PFSK-1 (cell line): ENCODE measurements at regions not wholly inside any gene's neighbourhood (a gene's known extent, or its start where the extent isn't known, plus 50 kb on each side); places are given as distances from the start of the nearest gene placed in this dataset.

Experiments used
- FOXP2 ChIP-seq: optimal IDR thresholded peaks from 2 replicates; pipeline ENCODE3; 2011; ENCODE audit warnings: borderline replicate concordance, control low read depth, inconsistent platforms; ENCODE audit not compliant: insufficient read depth; ENCODE audit errors: extremely low read length, extremely low read depth
- POLR2AphosphoS5 ChIP-seq: IDR thresholded peaks from 2 replicates; pipeline ENCODE4 v1.6.1; 2012; ENCODE audit warnings: low read depth, mild to moderate bottlenecking, control low read depth, low read length, moderate library complexity
- SIN3A ChIP-seq: IDR thresholded peaks from 2 replicates; pipeline ENCODE4 v1.6.1; 2012; ENCODE audit warnings: mild to moderate bottlenecking, low read length, moderate library complexity, borderline replicate concordance; ENCODE audit not compliant: insufficient read depth
- TAF1 ChIP-seq: IDR thresholded peaks from 2 replicates; pipeline ENCODE4 v1.6.1; 2012; ENCODE audit warnings: low read length, control low read depth, borderline replicate concordance; ENCODE audit not compliant: insufficient read depth
- TF ChIP-seq, protein P1 (sequence below), 2 experiments: IDR thresholded peaks; 2 replicates each; pipeline versions ENCODE4 v1.6.1 to v1.8.0; 2011 to 2012; ENCODE audit warnings: low read depth in 2 of 2, low read length in 2 of 2, control low read depth in 1 of 2, inconsistent platforms in 1 of 2, mild to moderate bottlenecking in 1 of 2, moderate library complexity in 1 of 2; ENCODE audit not compliant: insufficient read depth in 1 of 2

DNA sequence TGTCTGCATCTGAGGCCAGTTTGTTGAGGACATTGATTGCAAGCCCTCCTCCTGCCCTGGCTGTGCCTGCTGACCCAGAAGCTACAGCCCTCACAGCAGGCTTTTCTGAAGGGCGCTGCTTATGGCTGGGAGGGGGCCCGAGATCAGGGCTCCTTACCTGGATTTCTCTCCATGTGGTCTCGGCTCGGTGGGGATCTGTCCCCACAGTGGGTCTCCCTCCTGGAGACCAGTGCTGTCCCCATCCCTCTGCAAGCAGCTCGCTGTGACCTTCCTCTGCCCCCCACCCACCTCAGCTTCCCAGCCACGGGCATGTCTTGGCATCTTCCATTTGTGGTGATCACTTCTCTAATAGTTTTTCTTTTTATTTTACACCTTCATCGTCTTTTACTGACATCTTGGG lies 357.9 kb downstream of the IRX2 start:
- TF ChIP-seq FOXP2 (no peak), SIN3A (no peak), POLR2AphosphoS5 (no peak), TAF1 (no peak)
- TF ChIP-seq, protein P1, sequence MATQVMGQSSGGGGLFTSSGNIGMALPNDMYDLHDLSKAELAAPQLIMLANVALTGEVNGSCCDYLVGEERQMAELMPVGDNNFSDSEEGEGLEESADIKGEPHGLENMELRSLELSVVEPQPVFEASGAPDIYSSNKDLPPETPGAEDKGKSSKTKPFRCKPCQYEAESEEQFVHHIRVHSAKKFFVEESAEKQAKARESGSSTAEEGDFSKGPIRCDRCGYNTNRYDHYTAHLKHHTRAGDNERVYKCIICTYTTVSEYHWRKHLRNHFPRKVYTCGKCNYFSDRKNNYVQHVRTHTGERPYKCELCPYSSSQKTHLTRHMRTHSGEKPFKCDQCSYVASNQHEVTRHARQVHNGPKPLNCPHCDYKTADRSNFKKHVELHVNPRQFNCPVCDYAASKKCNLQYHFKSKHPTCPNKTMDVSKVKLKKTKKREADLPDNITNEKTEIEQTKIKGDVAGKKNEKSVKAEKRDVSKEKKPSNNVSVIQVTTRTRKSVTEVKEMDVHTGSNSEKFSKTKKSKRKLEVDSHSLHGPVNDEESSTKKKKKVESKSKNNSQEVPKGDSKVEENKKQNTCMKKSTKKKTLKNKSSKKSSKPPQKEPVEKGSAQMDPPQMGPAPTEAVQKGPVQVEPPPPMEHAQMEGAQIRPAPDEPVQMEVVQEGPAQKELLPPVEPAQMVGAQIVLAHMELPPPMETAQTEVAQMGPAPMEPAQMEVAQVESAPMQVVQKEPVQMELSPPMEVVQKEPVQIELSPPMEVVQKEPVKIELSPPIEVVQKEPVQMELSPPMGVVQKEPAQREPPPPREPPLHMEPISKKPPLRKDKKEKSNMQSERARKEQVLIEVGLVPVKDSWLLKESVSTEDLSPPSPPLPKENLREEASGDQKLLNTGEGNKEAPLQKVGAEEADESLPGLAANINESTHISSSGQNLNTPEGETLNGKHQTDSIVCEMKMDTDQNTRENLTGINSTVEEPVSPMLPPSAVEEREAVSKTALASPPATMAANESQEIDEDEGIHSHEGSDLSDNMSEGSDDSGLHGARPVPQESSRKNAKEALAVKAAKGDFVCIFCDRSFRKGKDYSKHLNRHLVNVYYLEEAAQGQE (IDR thresholded peaks at IDR 0.05; ENCODE audit: insufficient read depth in 1 of 2, low read depth in 2 of 2, low read length in 2 of 2): no peak
